SH-SY5Y (cell line): ENCODE measurements at regions not wholly inside any gene's neighbourhood (a gene's known extent, or its start where the extent isn't known, plus 50 kb on each side); places are given as distances from the start of the nearest gene placed in this dataset.

Source experiments
- GATA2 ChIP-seq: IDR thresholded peaks from 2 replicates; pipeline ENCODE4 v1.6.1; 2011; ENCODE audit warnings: mild to moderate bottlenecking, low read depth, low read length
- GATA3 ChIP-seq: IDR thresholded peaks from 2 replicates; pipeline ENCODE4 v1.6.1; 2011; ENCODE audit warnings: low read depth, mild to moderate bottlenecking, low read length, moderate library complexity

DNA sequence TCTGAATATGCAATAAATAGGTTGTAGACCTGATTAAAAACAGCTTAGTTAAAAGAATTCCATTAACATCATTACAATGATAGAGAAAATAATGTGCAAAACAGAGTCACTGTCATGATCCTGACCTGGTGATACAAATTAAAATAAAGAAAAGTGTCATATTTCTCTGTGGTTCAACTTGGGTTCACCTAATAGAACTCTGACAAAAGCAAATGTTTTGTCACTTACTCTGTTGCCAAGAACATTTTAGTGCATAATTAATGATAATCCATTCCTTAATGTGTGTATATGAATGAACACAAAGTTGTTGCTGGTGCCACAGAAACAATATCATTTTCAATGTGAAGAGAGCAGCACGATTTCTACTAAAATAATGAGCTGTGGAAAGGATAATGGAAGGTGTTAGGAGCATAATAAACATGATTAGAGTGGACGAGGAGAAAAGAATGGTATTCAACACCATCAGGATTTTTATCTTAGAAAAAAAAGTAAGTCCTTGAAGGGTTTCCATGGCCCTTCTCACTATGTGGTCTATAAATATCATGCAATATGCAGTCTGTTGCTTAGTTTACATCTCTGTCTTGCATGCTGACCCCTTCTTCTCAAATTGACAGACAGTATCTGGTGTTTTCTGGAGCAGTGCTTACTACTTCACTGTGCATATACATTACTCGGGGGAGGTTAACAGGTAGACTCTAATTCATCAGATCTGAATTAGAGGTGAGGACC is 656.6 kb upstream of the MMS22L start:
- no peak for TF ChIP-seq GATA2
- no peak for TF ChIP-seq GATA3
